ENCODE measurements at regions not wholly inside any gene's neighbourhood (a gene's known extent, or its start where the extent isn't known, plus 50 kb on each side); places are given as distances from the start of the nearest gene placed in this dataset.

DNA sequence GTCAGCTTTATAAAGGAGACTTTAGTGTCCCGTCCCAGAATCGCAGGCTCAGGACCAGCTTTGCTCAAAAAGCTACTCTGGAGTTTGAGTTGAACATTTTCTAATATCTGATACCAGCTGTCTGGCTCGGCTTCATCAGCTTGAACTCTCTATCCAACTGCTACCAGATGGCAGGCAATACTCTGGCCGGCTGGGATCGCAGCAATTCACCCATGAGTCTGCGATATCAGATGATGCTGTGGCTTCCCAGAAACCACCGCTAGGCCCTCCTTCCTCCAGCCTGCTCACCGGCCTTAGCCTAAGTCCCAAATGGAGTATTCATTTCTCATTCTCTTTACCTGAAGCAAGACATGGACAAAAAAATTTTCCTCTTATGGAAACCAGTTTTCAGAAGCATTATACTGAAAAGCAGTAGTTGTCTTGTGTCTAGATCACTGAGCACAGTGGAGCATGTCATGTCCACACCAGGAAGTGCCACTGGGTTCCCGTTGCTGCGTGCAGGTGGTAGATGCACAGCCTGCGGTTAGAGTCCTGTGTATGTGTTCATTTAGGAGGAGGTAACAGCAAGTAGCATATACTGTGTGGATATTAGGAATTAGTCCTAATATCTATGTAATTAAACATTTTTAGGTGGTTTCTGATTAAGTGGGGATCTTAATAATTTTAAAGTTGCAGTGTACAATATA lies 162.0 kb upstream of the SOX11 start:
- H3K27ac Mint-ChIP-seq (ENCODE audit: unreplicated experiment), result no peak overlapping the region
- TF ChIP-seq, protein P1, sequence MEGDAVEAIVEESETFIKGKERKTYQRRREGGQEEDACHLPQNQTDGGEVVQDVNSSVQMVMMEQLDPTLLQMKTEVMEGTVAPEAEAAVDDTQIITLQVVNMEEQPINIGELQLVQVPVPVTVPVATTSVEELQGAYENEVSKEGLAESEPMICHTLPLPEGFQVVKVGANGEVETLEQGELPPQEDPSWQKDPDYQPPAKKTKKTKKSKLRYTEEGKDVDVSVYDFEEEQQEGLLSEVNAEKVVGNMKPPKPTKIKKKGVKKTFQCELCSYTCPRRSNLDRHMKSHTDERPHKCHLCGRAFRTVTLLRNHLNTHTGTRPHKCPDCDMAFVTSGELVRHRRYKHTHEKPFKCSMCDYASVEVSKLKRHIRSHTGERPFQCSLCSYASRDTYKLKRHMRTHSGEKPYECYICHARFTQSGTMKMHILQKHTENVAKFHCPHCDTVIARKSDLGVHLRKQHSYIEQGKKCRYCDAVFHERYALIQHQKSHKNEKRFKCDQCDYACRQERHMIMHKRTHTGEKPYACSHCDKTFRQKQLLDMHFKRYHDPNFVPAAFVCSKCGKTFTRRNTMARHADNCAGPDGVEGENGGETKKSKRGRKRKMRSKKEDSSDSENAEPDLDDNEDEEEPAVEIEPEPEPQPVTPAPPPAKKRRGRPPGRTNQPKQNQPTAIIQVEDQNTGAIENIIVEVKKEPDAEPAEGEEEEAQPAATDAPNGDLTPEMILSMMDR (conservative IDR thresholded peaks at IDR 0.05), result no peak
- H3K4me3 Mint-ChIP-seq, result no peak overlapping the region
- no peak for DNase-seq (ENCODE audit: low read depth, low spot score)
- no peaks in the 10 kb centered on the region for H3K4me1 Mint-ChIP-seq
- no peaks in the 10 kb centered on the region for H3K9me3 Mint-ChIP-seq
- no peaks in the 10 kb centered on the region for H3K27me3 Mint-ChIP-seq (ENCODE audit: low read depth)
- H3K36me3 Mint-ChIP-seq (ENCODE audit: low read depth), result no peaks in the 10 kb centered on the region

DNA sequence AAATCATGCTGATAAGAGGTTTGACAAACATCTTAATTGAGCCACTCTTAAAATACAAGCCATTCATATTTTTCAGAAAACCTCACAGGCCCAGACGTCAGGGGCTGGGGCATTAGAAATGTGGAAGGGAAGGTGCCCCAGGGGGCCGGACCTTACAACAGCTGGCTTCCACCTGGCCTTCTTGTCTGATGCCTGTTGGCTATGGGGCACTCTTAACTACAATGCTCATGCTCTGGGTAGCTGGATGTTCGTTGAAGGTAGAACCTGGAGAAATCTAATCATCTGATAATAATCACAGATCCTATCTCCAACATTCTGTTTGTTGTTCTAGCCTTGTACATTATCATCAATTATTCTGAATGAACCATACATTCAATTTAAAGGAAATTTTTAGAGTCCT lies 156.9 kb upstream of the SOX11 start:
- Mint-ChIP-seq H3K9me3 (no peaks in the 10 kb centered on the region), H3K36me3 (ENCODE audit: low read depth) (no peaks in the 10 kb centered on the region), H3K27me3 (ENCODE audit: low read depth) (no peaks in the 10 kb centered on the region), H3K4me1 (peaks cover 25% of the 10 kb centered on the region), H3K27ac (ENCODE audit: unreplicated experiment) (no peak overlapping the region), H3K4me3 (no peak overlapping the region)
- TF ChIP-seq, protein P1 (conservative IDR thresholded peaks at IDR 0.05), result no peak
- no peak for DNase-seq (ENCODE audit: low read depth, low spot score)

DNA sequence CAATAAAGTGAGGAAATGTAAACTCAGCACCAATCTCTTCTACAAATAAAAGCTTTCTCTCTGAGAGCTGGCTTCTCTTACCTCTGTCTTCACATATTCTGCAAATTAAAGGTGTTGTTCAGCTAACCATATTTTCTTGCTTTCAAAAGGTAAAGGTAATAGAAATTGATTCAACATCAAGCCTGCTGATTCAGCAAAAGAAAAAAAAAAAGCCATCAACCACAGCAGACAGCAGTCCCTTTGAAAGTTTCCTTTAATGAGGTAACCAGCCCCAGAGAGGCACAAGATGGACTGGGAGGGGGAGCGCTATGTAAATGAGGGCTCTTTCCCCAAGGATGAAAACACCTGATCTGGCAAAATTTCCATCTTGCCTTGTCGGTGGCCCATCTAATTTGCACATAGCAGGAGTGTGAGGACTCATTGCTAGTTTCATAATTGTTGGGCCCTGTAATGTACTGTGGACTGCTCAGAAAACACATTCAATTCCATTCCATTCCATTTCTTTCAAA lies 154.9 kb upstream of the SOX11 start:
- Mint-ChIP-seq H3K4me3 (no peak overlapping the region), H3K27ac (ENCODE audit: unreplicated experiment) (no peak overlapping the region), H3K4me1 (peaks cover 25% of the 10 kb centered on the region), H3K27me3 (ENCODE audit: low read depth) (no peaks in the 10 kb centered on the region), H3K9me3 (no peaks in the 10 kb centered on the region), H3K36me3 (ENCODE audit: low read depth) (no peaks in the 10 kb centered on the region)
- TF ChIP-seq, protein P1 (conservative IDR thresholded peaks at IDR 0.05), result no peak
- no peak for DNase-seq (ENCODE audit: low read depth, low spot score)

DNA sequence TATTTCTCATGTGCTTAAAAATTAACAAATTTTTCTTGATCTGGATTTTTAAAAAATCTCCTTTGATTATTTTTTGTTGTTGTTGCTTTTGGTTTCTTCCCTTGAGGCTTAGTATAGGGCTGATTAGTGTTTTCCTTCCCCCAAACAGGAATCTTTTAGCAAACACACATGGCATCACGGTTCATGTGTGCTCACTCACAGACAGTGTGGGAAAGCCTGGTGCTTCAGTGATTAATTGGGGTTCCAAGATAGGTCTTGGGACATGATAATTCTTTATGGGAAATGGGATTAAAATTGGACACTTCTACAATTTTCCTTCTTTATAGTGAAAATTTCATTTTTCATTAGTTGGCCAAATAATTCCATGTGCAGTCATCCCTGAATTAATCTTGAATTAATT lies 153.9 kb upstream of the SOX11 start:
- no peak for DNase-seq (ENCODE audit: low read depth, low spot score)
- H3K27me3 Mint-ChIP-seq (ENCODE audit: low read depth), result no peaks in the 10 kb centered on the region
- no peak overlapping the region for H3K27ac Mint-ChIP-seq (ENCODE audit: unreplicated experiment)
- TF ChIP-seq, protein P1 (conservative IDR thresholded peaks at IDR 0.05), result no peak
- peaks cover 4% of the 10 kb centered on the region for H3K36me3 Mint-ChIP-seq (ENCODE audit: low read depth)
- peaks cover 5% of the 10 kb centered on the region for H3K9me3 Mint-ChIP-seq
- H3K4me1 Mint-ChIP-seq, result peaks cover 25% of the 10 kb centered on the region
- no peak overlapping the region for H3K4me3 Mint-ChIP-seq

DNA sequence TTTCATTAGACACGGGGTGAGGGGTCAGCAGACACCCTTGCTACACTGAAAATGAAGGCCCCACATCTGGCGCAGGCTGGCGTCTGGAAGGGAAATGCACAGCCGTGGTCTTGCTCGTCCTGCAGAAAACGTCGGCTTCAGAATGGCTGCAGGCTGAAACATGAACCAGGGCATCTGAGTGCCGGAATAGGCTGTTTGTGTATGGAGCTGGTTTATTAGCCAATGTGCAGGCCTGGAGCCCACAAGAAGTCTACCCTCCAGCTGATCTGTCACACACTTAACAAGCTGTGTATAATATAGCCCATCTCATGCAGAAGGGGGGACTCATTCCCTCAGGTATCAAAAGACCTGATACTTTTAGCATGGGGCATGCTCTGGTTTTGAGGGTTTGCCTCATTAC lies 153.4 kb upstream of the SOX11 start:
- DNase-seq (ENCODE audit: low read depth, low spot score), result peak; percentile 16
- H3K4me1 Mint-ChIP-seq, result peaks cover 25% of the 10 kb centered on the region
- H3K27ac Mint-ChIP-seq (ENCODE audit: unreplicated experiment), result peak overlapping the region; percentile 47
- H3K9me3 Mint-ChIP-seq, result peaks cover 10% of the 10 kb centered on the region
- no peaks in the 10 kb centered on the region for H3K27me3 Mint-ChIP-seq (ENCODE audit: low read depth)
- TF ChIP-seq, protein P1 (conservative IDR thresholded peaks at IDR 0.05), result no peak
- no peak overlapping the region for H3K4me3 Mint-ChIP-seq
- H3K36me3 Mint-ChIP-seq (ENCODE audit: low read depth), result peaks cover 9% of the 10 kb centered on the region

Data from neural crest cell (in vitro differentiated cells).